PC-3 (cell line): ENCODE measurements at regions not wholly inside any gene's neighbourhood (a gene's known extent, or its start where the extent isn't known, plus 50 kb on each side); places are given as distances from the start of the nearest gene placed in this dataset.

Source experiments
- ATAC-seq: fragments of 200-7000 bp; cut with Tn5 transposase; 2 replicates; pipeline ENCODE4 v1.9.1; 2020; ENCODE audit warnings: mild to moderate bottlenecking, moderate library complexity
- BruUV-seq: library from RNA; stranded (reverse); fragments of 400-500 nt; replicated peaks from 2 replicates; lab custom pipeline; 2021; lab: Mats Ljungman, UMichigan
- CTCF ChIA-PET: fragments of 300-600 bp; sonication (Branson Sonifier 250); formaldehyde crosslinking; loops from one replicate; lab custom pipeline; 2022; ENCODE audit warnings: antibody characterized with exemption; lab: Charles Lee
- POLR2A ChIA-PET: fragments of 300-600 bp; sonication (Branson Sonifier 250); formaldehyde crosslinking; loops from one replicate; lab custom pipeline; 2022; ENCODE audit warnings: antibody characterized with exemption; ENCODE audit not compliant: unreplicated experiment; lab: Charles Lee
- DNase-seq: peaks from one replicate; pipeline ENCODE4 v3.0.0-alpha.2; 2015
- H2AFZ ChIP-seq: fragments of 300-600 bp; sonication (generic); 2 replicates; pipeline ENCODE4 v1.6.0; 2016; ENCODE audit warnings: antibody characterized with exemption, low read length
- H3F3A ChIP-seq: fragments of 300-600 bp; sonication (generic); one replicate; pipeline ENCODE4 v1.6.0; 2017; ENCODE audit warnings: antibody characterized with exemption, low read length, control low read depth, mild to moderate bottlenecking; ENCODE audit not compliant: unreplicated experiment
- H3K27ac ChIP-seq: fragments of 300-600 bp; sonication (generic); 2 replicates; pipeline ENCODE4 v1.5.1; 2016; ENCODE audit warnings: mild to moderate bottlenecking, low read length
- H3K27me3 ChIP-seq: fragments of 300-600 bp; sonication (generic); 2 replicates; pipeline ENCODE4 v1.6.1; 2016; ENCODE audit warnings: low read length, mixed read lengths
- H3K36me3 ChIP-seq: fragments of 300-600 bp; sonication (generic); 2 replicates; pipeline ENCODE4 v1.6.1; 2016; ENCODE audit warnings: low read depth, mixed run types, low read length, mixed read lengths
- H3K4me1 ChIP-seq: fragments of 300-600 bp; sonication (generic); 2 replicates; pipeline ENCODE4 v1.5.1; 2016; ENCODE audit warnings: low read length; ENCODE audit not compliant: insufficient read depth
- H3K4me2 ChIP-seq: fragments of 300-600 bp; sonication (generic); 2 replicates; pipeline ENCODE4 v1.6.0; 2016; ENCODE audit warnings: low read length
- H3K4me3 ChIP-seq: fragments of 300-600 bp; sonication (generic); 2 replicates; pipeline ENCODE4 v1.5.1; 2016; ENCODE audit warnings: mild to moderate bottlenecking, low read length, mixed read lengths
- H3K79me2 ChIP-seq: fragments of 300-600 bp; sonication (generic); 2 replicates; pipeline ENCODE4 v1.6.1; 2017; ENCODE audit warnings: low read length, mixed read lengths
- H3K9ac ChIP-seq: fragments of 300-600 bp; sonication (generic); 2 replicates; pipeline ENCODE4 v1.6.0; 2016; ENCODE audit warnings: mild to moderate bottlenecking, low read length
- H3K9me2 ChIP-seq: fragments of 300-600 bp; sonication (generic); replicated peaks from 2 replicates; pipeline ENCODE4 v1.6.1; 2016; ENCODE audit warnings: mixed run types, low read length, mixed read lengths
- H3K9me3 ChIP-seq: fragments of 300-600 bp; sonication (generic); 2 replicates; pipeline ENCODE4 v1.6.1; 2016; ENCODE audit warnings: low read length, mixed read lengths
- H4K20me1 ChIP-seq: fragments of 300-600 bp; sonication (generic); 2 replicates; pipeline ENCODE4 v1.6.1; 2016; ENCODE audit warnings: low read length, mixed read lengths
- EZH2 ChIP-seq: fragments of 300-600 bp; sonication (generic); IDR thresholded peaks from one replicate; pipeline ENCODE4 v1.6.1; 2017; ENCODE audit warnings: antibody characterized with exemption, mild to moderate bottlenecking, low read length; ENCODE audit not compliant: unreplicated experiment
- EZH2phosphoT487 ChIP-seq: fragments of 300-600 bp; sonication (generic); IDR thresholded peaks from 2 replicates; pipeline ENCODE4 v1.6.1; 2018; ENCODE audit warnings: mild to moderate bottlenecking, antibody characterized with exemption, low read length, borderline replicate concordance
- intact Hi-C: fragments of 100-400 bp; cut with micrococcal nuclease; formaldehyde crosslinking; loops from 2 replicates; pipeline ENCODE4 v1.9.0; 2023
- TF ChIP-seq, protein P1 (sequence below): fragments of 300-600 bp; sonication (generic); conservative IDR thresholded peaks from 2 replicates; pipeline ENCODE4 v1.5.1; 2017; ENCODE audit warnings: antibody characterized with exemption, low read depth, mild to moderate bottlenecking, low read length

DNA sequence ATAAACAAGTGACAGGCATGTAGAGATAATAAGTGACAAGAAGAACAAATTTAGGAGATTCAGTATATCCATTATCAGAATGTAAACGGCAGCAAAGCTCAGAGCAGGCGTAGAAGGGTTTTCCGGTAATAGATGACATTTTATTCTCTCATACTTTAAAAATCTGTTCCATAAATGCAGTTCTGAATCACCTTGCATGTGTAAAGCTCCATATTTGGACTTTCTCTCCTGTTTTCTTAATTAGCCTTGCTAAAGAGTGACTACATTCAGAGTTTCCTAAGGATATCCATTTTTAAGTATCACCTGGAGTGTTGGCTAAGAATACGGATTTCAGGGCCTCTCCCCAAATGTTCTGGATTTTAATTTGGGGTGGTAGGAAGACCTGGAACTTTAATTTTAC, 122.0 kb downstream of the SPP2 start:
- Histone ChIP-seq H3K27me3 (no peaks in the 10 kb centered on the region), H4K20me1 (no peaks in the 10 kb centered on the region), H3F3A (no peaks in the 10 kb centered on the region), H3K4me2 (no peak overlapping the region), H3K36me3 (no peaks in the 10 kb centered on the region), H3K79me2 (no peaks in the 10 kb centered on the region), H3K9ac (no peak overlapping the region), H3K9me3 (no peaks in the 10 kb centered on the region), H3K4me3 (no peak overlapping the region), H2AFZ (no peak overlapping the region), H3K4me1 (no peaks in the 10 kb centered on the region), H3K27ac (no peak overlapping the region), H3K9me2 (no peaks in the 10 kb centered on the region)
- DNase-seq (no peak), ATAC-seq (no peak)
- CTCF ChIA-PET: no interaction called here
- no TSS peak for BruUV-seq
- intact Hi-C loops: no loop called here
- TF ChIP-seq EZH2phosphoT487: no peak
- TF ChIP-seq, protein P1, sequence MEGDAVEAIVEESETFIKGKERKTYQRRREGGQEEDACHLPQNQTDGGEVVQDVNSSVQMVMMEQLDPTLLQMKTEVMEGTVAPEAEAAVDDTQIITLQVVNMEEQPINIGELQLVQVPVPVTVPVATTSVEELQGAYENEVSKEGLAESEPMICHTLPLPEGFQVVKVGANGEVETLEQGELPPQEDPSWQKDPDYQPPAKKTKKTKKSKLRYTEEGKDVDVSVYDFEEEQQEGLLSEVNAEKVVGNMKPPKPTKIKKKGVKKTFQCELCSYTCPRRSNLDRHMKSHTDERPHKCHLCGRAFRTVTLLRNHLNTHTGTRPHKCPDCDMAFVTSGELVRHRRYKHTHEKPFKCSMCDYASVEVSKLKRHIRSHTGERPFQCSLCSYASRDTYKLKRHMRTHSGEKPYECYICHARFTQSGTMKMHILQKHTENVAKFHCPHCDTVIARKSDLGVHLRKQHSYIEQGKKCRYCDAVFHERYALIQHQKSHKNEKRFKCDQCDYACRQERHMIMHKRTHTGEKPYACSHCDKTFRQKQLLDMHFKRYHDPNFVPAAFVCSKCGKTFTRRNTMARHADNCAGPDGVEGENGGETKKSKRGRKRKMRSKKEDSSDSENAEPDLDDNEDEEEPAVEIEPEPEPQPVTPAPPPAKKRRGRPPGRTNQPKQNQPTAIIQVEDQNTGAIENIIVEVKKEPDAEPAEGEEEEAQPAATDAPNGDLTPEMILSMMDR: no peak
- no peak for TF ChIP-seq EZH2
- POLR2A ChIA-PET: no interaction called here

DNA sequence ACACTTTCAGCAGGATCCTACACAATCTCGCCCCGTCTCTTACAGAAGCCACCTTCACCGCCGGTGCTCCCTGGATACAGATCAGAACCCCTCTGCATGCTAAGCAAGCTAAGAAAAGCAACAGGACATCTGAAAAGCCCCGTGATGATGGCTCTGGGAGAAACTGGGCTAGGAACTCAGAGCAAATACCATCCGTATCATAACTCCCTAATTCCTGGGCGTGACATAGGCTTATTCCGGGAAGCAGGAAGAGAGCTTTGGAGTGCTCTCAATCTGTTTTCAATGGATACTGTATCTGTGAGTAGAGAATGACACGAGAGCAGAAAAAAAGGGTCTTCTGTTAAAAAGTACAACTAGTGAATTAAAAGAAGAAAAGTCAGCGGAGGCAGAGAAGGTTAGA, 121.6 kb downstream of the SPP2 start:
- no peak for DNase-seq
- H3K4me3 ChIP-seq: no peak overlapping the region
- no peak overlapping the region for H3K4me2 ChIP-seq
- H3K4me1 ChIP-seq: no peaks in the 10 kb centered on the region
- BruUV-seq: no TSS peak
- ChIA-PET CTCF (no interaction called here), POLR2A (no interaction called here)
- no peaks in the 10 kb centered on the region for H3K36me3 ChIP-seq
- no peaks in the 10 kb centered on the region for H3F3A ChIP-seq
- no peak overlapping the region for H2AFZ ChIP-seq
- no peaks in the 10 kb centered on the region for H3K27me3 ChIP-seq
- H3K9me2 ChIP-seq: no peaks in the 10 kb centered on the region
- H4K20me1 ChIP-seq: no peaks in the 10 kb centered on the region
- no peaks in the 10 kb centered on the region for H3K9me3 ChIP-seq
- intact Hi-C loops: no loop called here
- no peak overlapping the region for H3K9ac ChIP-seq
- no peak for ATAC-seq
- TF ChIP-seq, protein P1: no peak
- TF ChIP-seq EZH2: no peak
- TF ChIP-seq EZH2phosphoT487: no peak
- H3K79me2 ChIP-seq: no peaks in the 10 kb centered on the region
- no peak overlapping the region for H3K27ac ChIP-seq

DNA sequence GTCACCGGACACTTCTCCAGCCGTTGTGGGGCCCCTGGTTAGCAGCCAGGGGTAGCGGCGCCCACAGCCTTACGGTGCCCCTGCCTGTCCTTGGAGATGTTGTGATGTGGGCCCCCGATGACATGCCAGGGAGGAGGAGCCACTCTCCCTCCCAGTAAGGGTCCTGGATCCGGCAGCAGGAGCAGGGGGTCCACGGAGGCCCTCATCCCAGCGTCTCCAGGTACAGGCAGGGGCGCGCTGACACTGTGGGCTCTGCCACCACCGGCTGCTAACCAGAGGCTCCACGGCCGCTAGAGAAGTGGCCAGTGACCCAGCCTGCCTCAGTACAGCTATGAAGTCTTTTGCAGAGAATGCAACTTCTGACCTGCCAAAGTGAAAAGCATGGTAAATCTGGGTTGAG, 121.2 kb downstream of the SPP2 start:
- TF ChIP-seq EZH2phosphoT487: no peak
- TF ChIP-seq, protein P1: no peak
- no peak for TF ChIP-seq EZH2
- DNase-seq (no peak), ATAC-seq (no peak)
- H2AFZ ChIP-seq: no peak overlapping the region
- H3K79me2 ChIP-seq: no peaks in the 10 kb centered on the region
- POLR2A ChIA-PET: no interaction called here
- H3K9ac ChIP-seq: no peak overlapping the region
- no TSS peak for BruUV-seq
- H3K4me3 ChIP-seq: no peak overlapping the region
- CTCF ChIA-PET: no interaction called here
- H3K4me1 ChIP-seq: no peaks in the 10 kb centered on the region
- no peaks in the 10 kb centered on the region for H3K9me3 ChIP-seq
- H3K27me3 ChIP-seq: no peaks in the 10 kb centered on the region
- H3K36me3 ChIP-seq: no peaks in the 10 kb centered on the region
- H3K9me2 ChIP-seq: no peaks in the 10 kb centered on the region
- H3K27ac ChIP-seq: no peak overlapping the region
- H3F3A ChIP-seq: no peaks in the 10 kb centered on the region
- H3K4me2 ChIP-seq: no peak overlapping the region
- intact Hi-C loops: no loop called here
- H4K20me1 ChIP-seq: no peaks in the 10 kb centered on the region
